HG02759 (cell line): ENCODE measurements at regions not wholly inside any gene's neighbourhood (a gene's known extent, or its start where the extent isn't known, plus 50 kb on each side); places are given as distances from the start of the nearest gene placed in this dataset.
"Not testable (repeated sequence)": the region's sequence is repeated elsewhere in the genome, so short reads cannot be mapped to it uniquely, and the experiment has no call there.

Source experiments
- ATAC-seq: cut with Tn5 transposase; IDR thresholded peaks from one replicate; pipeline ENCODE4 v1.9.1; 2021; ENCODE audit warnings: mild to moderate bottlenecking, moderate library complexity; ENCODE audit not compliant: unreplicated experiment

GRCh38 chr16:61435346-61435745 is 600.9 kb downstream of the CDH8 start:
- no peak for ATAC-seq

- ATAC-seq: no peak
Observed at GRCh38 chr16:61432421-61432820, 603.8 kb downstream of the CDH8 start.

GRCh38 chr16:61421111-61421510 is 615.1 kb downstream of the CDH8 start:
- ATAC-seq: no peak

DNA sequence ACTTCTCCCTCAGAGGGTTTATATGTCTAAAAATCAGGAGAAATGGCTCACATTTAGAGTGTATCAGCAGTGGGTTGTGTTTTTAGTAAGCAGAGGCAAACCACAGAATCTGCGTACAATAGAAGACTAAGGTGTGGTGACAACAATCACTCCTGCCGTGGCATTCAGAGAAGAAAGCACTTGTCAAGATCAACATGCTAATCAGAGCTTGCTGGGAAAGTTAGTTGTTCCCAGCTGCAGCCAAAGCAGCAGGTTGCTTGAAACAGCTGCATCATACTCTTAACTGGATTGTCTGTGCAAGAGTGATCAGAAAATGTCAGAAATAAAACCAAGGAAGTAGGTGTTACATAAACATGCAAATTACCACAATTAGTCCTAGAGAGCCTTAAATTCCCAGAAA is 616.4 kb downstream of the CDH8 start:
- ATAC-seq: no peak

DNA sequence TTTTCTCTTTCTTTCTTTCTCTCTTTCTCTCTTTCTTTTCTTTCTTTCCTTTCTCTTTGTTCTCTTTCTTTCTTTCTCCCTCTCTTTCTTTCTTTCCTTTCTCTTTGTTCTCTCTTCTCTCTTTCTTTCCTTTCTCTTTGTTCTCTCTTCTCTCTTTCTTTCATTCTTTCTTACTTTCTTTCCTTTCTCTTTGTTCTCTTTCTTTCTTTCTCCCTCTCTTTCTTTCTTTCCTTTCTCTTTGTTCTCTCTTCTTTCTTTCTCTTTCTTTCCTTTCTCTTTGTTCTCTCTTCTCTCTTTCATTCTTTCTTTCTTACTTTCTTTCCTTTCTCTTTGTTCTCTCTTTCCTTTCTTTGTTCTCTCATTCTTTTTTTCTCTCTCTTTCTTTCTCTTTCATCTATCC is 617.4 kb downstream of the CDH8 start:
- ATAC-seq: not testable (repeated sequence)

DNA sequence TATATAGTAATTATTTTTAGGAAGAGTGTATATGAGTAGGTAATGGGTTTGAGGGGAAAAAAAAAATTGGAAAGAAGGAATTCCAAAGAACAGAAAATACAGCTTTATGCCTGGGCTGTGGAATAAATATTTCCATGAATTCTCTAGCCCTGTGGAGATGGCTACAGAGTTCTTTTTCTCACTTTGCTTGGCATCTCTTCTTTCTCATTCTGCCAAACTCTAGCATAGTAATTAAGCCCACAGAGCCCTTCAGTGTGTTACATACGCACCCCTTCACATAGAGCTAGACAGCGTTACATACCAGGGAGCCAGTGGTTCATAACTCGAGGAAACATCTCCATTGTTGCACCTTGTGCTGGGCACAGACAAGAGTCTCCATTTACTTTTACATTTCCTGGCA is 621.1 kb downstream of the CDH8 start:
- no peak for ATAC-seq

DNA sequence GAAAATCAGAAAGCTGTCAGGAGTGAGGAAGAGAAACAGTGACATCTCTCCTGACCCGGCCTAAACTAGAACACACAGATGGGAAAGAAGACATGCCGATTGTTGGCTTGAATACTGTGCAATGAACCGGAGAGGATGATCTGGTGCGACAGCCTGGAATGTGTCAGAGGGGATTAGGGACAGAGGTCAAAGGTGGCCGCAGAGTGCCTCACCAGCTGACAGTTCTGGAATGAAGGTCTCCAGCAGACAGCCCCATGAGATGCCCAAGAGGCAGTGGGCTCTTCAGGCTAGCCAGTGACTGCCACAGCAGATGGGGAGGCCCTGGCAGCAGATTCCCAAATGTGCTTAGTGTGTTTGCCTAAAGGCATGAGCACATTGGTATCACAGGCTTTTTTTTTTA is 623.2 kb downstream of the CDH8 start:
- no peak for ATAC-seq

DNA sequence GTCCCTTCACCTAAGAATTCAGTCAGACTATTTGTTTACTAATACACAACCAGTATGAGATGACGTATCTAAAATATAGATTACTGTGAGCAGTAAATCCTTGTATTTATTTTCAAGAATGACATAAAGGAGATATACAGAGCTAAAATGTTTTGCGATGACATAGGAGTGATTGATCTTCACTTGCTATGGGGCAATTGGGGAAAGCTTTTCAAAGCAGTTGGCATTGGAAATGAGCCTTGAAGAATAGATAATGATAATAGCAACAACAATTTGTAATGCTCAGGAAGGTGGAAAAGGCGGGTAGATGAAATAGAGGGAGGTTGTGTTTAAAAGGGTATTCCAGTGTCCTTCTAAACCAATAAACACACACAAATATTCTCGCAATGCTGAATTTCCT is 623.7 kb downstream of the CDH8 start:
- no peak for ATAC-seq

- no peak for ATAC-seq
Observed at GRCh38 chr16:61409604-61410003, 626.6 kb downstream of the CDH8 start.

GRCh38 chr16:61403386-61403785 is 632.9 kb downstream of the CDH8 start:
- ATAC-seq: no peak

DNA sequence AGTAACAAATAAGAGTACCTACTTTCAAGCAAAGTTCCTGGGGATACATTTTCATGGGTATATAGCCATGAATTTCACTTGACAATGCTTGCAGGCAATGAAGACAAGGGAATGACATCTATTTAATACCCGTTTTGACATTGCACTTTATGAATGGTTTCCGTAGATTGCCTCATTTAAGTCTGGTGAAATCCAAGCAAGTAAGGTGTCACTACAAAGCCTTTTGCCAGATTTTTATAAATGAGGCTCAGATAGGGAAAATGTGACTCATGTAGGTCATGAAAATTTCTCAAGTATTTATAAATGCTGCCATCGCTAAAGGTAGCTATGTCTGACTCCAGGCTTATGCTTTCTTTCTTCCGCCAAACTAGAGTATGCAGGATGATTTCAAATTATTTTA is 644.3 kb downstream of the CDH8 start:
- ATAC-seq: no peak

DNA sequence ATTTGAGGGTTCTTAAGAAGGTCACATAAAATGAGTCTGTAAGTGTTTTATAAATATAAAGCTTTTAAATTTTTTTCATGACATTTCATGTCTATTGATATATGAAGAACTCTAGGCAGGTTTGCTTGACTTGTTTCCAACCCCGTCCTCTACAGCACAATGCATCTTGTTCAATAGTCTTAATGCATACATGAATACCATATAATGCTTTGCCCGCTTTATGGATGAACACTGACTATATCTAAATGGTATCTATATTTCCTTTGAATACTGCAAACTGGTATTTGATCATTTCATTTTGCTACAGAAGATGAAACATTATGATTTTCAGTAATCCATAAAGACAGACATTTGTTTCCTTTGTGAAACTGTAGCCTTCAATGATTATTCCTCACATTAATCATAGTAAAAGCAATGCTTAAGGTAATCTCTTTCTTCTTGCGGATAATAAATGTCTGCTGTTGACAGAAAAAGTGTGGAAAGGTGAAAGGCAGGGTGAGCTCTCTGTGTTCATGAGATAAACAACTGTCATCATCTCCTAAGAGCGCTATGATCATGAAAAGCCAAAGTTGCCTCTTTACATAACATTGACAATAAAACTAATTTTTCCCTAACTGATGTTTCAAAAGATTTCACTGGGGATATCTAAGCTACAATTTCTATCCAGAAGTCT is 645.1 kb downstream of the CDH8 start:
- no peak for ATAC-seq

- ATAC-seq: no peak
Observed at GRCh38 chr16:61385392-61386071, 650.7 kb downstream of the CDH8 start.

- no peak for ATAC-seq
Observed at GRCh38 chr16:61382435-61382834, 653.8 kb downstream of the CDH8 start.

- ATAC-seq: no peak
Observed at GRCh38 chr16:61379311-61379710, 656.9 kb downstream of the CDH8 start.

DNA sequence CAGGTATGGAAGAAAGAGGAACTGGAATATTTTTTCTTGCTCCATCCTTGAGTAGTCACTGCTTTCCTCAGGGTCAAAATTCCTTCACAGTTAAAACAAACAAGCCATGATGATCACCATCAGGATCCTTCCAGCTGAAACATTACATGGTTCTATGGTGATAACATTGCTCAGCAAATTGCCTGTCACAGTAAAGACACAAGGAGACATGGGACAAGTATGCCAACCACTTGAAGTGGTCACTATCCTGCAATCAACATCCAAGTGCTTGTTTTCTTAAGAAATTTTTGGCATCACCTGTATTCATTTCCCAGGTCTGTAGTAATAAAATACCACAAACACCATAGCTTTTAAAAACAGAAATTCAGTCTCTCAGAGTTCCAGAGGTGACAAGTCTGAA is 662.2 kb downstream of the CDH8 start:
- ATAC-seq: no peak

DNA sequence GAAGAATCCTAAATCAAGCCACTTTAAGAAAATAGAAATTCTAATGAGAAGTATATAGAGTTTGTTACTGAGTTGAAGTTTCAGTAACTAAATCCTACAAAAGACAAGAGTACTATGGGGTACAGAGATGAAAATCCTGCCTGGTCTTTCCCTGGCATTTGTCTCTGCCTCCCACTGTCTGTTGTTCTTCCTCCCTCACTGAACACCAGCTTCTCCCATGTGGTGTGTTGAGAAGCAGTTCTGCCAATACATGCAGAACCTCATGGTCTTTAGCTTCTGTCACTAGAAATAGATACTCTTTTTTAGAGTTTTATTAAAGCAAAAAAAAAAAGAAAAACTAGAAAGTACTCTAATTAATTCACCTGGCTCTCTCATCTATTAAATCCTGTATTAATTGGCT is 664.4 kb downstream of the CDH8 start:
- no peak for ATAC-seq

DNA sequence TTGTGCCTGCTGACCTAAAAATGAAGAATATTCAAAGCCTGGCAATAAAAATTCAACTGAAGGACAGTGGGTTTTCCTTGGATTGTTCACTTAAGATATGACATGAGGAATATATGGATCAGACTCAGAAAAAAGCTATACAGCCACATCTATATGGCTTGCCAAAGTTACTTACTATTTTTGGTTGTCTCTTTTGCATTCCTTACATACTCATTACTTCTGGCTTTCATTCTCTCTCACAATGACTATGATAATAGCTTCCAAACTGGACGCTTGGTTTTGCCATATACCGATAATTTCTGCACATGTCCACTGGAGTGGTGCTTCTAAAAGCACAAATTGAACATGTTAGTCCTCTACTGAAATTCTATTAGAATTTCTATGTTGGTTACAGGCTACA is 664.9 kb downstream of the CDH8 start:
- ATAC-seq: no peak

- ATAC-seq: no peak
Observed at GRCh38 chr16:61370564-61370963, 665.7 kb downstream of the CDH8 start.

GRCh38 chr16:61366006-61366405 is 670.2 kb downstream of the CDH8 start:
- ATAC-seq: no peak

- ATAC-seq: no peak
Observed at GRCh38 chr16:61364990-61365389, 671.2 kb downstream of the CDH8 start.

GRCh38 chr16:61362585-61362984 is 673.7 kb downstream of the CDH8 start:
- ATAC-seq: no peak

- no peak for ATAC-seq
Observed at GRCh38 chr16:61344791-61345190, 691.4 kb downstream of the CDH8 start.
